Endothelial cell of umbilical vein (primary cell): ENCODE measurements at regions not wholly inside any gene's neighbourhood (a gene's known extent, or its start where the extent isn't known, plus 50 kb on each side); places are given as distances from the start of the nearest gene placed in this dataset.

Source experiments
- BruUV-seq: library from RNA; stranded (reverse); fragments of 400-500 nt; replicated peaks from 2 replicates; lab custom pipeline; 2021; lab: Mats Ljungman, UMichigan
- CTCF ChIA-PET: fragments of 300-600, 350-600 bp; sonication (Branson Sonifier 250); formaldehyde crosslinking; loops from one replicate; lab custom pipeline; 2021; ENCODE audit warnings: antibody characterized with exemption, inconsistent platforms; lab: Charles Lee
- POLR2A ChIA-PET: fragments of 300-600, 350-600 bp; sonication (Branson Sonifier 250); formaldehyde crosslinking; loops from one replicate; lab custom pipeline; 2021; ENCODE audit warnings: antibody characterized with exemption, inconsistent platforms; lab: Charles Lee
- DNase-seq: peaks from one replicate; pipeline ENCODE4 v3.0.0-alpha.2; 2011; ENCODE audit warnings: low read depth, low spot score
- FAIRE-seq: peaks from 2 replicates; lab custom pipeline; 2011; peaks lifted over from hg19 to GRCh38; lab: Jason Lieb, UNC
- H2AFZ ChIP-seq: 2 replicates; pipeline ENCODE4 v1.6.0; 2012; ENCODE audit warnings: low read depth, low read length, control low read depth, inconsistent platforms
- H3K27ac ChIP-seq: 2 replicates; pipeline ENCODE4 v1.5.1; 2011; ENCODE audit warnings: low read depth, mild to moderate bottlenecking, control low read depth, low read length, moderate library complexity; ENCODE audit not compliant: insufficient read depth
- H3K27me3 ChIP-seq, 2 experiments: 2 replicates each; pipeline versions ENCODE4 v1.6.0 to v1.6.1; 2011; ENCODE audit warnings: low read length in 2 of 2, mixed read lengths in 1 of 2; ENCODE audit not compliant: control insufficient read depth in 2 of 2, insufficient read depth in 2 of 2
- H3K36me3 ChIP-seq, 2 experiments: 2 replicates in 1 of 2; 3 replicates in 1 of 2; pipeline ENCODE4 v1.5.1; 2011; ENCODE audit warnings: low read length in 2 of 2, mild to moderate bottlenecking in 1 of 2, moderate library complexity in 1 of 2; ENCODE audit not compliant: control insufficient read depth in 2 of 2, insufficient read depth in 2 of 2; ENCODE audit errors: extremely low read depth in 1 of 2
- H3K4me1 ChIP-seq: 3 replicates; pipeline ENCODE4 v1.5.1; 2011; ENCODE audit warnings: mild to moderate bottlenecking, low read length; ENCODE audit not compliant: control insufficient read depth, insufficient read depth; ENCODE audit errors: extremely low read depth
- H3K4me2 ChIP-seq: 2 replicates; pipeline ENCODE4 v1.6.1; 2011; ENCODE audit warnings: low read length, control low read depth, mixed read lengths; ENCODE audit not compliant: insufficient read depth
- H3K4me3 ChIP-seq, 3 experiments: fragments of 200-600 bp in 1 of 3; sonication (generic), shearing (Covaris generic) in 1 of 3; replicated peaks in 1 of 3; 2 replicates each; pipeline ENCODE4 v1.5.1; 2011 to 2016; ENCODE audit warnings: control low read depth in 3 of 3, low read length in 3 of 3, mild to moderate bottlenecking in 2 of 3, inconsistent platforms in 1 of 3, low read depth in 1 of 3, moderate library complexity in 1 of 3; ENCODE audit not compliant: insufficient read depth in 1 of 3
- H3K79me2 ChIP-seq: 2 replicates; pipeline ENCODE4 v1.6.0; 2012; ENCODE audit warnings: low read length, inconsistent platforms; ENCODE audit not compliant: control insufficient read depth, insufficient read depth
- H3K9ac ChIP-seq: replicated peaks from 2 replicates; pipeline ENCODE3; 2011; ENCODE audit warnings: low read length, control low read depth; ENCODE audit not compliant: insufficient read depth; ENCODE audit errors: extremely low read depth
- H3K9me1 ChIP-seq: replicated peaks from 3 replicates; pipeline ENCODE4 v1.6.0; 2011; ENCODE audit warnings: mild to moderate bottlenecking, low read length; ENCODE audit not compliant: control insufficient read depth, insufficient read depth; ENCODE audit errors: extremely low read depth
- H3K9me3 ChIP-seq: replicated peaks from 2 replicates; pipeline ENCODE4 v1.5.1; 2012; ENCODE audit warnings: low read length, inconsistent platforms; ENCODE audit not compliant: control insufficient read depth, insufficient read depth
- H4K20me1 ChIP-seq: replicated peaks from 2 replicates; pipeline ENCODE3; 2011; ENCODE audit warnings: mild to moderate bottlenecking, low read length; ENCODE audit not compliant: control insufficient read depth, insufficient read depth; ENCODE audit errors: extremely low read depth
- CTCF ChIP-seq, 2 donors: IDR thresholded peaks; 1 replicate in 1 of 2; 2 replicates in 1 of 2; pipeline ENCODE4 v1.5.1; 2011; ENCODE audit warnings: low read length in 2 of 2, mild to moderate bottlenecking in 2 of 2, moderate library complexity in 2 of 2, control low read depth in 1 of 2, inconsistent platforms in 1 of 2, low read depth in 1 of 2; ENCODE audit not compliant: insufficient read depth in 1 of 2; ENCODE audit errors: extremely low read depth in 1 of 2
- EZH2 ChIP-seq: IDR thresholded peaks from 2 replicates; pipeline ENCODE4 v1.6.1; 2012; ENCODE audit warnings: borderline replicate concordance, low read depth, mild to moderate bottlenecking, moderate library complexity, low read length, inconsistent platforms; ENCODE audit not compliant: severe bottlenecking
- FOS ChIP-seq: IDR thresholded peaks from 2 replicates; pipeline ENCODE4 v1.6.1; 2011; ENCODE audit warnings: mild to moderate bottlenecking, low read length, moderate library complexity, borderline replicate concordance; ENCODE audit not compliant: insufficient read depth
- GATA2 ChIP-seq: IDR thresholded peaks from 2 replicates; pipeline ENCODE4 v1.7.0; 2011; ENCODE audit warnings: low read depth, mild to moderate bottlenecking, moderate library complexity, mixed read lengths, low read length; ENCODE audit not compliant: insufficient read length, insufficient read depth
- JUN ChIP-seq: IDR thresholded peaks from 2 replicates; pipeline ENCODE4 v1.6.1; 2011; ENCODE audit warnings: borderline replicate concordance, low read depth; ENCODE audit not compliant: insufficient read length, insufficient read depth
- MAX ChIP-seq: IDR thresholded peaks from 2 replicates; pipeline ENCODE4 v1.6.1; 2011; ENCODE audit not compliant: insufficient read depth, insufficient read length
- MYC ChIP-seq: IDR thresholded peaks from one replicate; pipeline ENCODE4 v1.6.1; 2011; ENCODE audit warnings: mild to moderate bottlenecking, low read depth, low read length
- POLR2A ChIP-seq: IDR thresholded peaks from 2 replicates; pipeline ENCODE4 v1.6.1; 2012; ENCODE audit warnings: low read depth, mild to moderate bottlenecking, control low read depth, low read length
- POLR2AphosphoS5 ChIP-seq: IDR thresholded peaks from 2 replicates; pipeline ENCODE4 v1.6.1; 2012; ENCODE audit warnings: low read depth, mild to moderate bottlenecking, control low read depth, low read length, moderate library complexity; ENCODE audit not compliant: insufficient read depth
- dilution Hi-C: fragments of 300-500 bp; cut with MboI; formaldehyde crosslinking; loops from one replicate; pipeline ENCODE4 v1.15.0; 2019; ENCODE audit warnings: low sequenced_read_pairs; ENCODE audit not compliant: extremely low pct_ligation_motif_present
- intact Hi-C: fragments of 100-400 bp; cut with micrococcal nuclease; formaldehyde crosslinking; loops from one replicate; pipeline ENCODE4 v1.10.0; 2022

DNA sequence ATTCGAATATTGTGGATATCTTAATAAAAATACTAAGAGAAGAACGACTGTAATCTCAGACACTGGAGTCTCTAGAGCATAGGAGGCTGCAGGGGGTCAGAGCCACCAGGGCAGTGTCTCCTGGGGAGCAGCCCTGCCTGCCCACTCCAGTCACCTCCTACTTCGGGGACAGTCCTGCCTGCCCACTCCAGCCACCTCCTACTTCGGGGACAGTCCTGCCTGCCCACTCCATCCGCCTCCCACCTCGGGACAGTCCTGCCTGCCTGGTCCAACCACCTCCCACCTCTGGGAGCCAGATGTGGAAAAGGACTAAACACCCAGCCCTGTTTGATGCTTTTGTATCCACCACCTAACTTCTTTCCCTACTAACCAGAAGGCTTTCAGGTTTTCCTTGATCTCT, 350.1 kb upstream of the SMIM21 start:
- TF ChIP-seq POLR2A (no peak), GATA2 (no peak), CTCF (IDR thresholded peaks at IDR 0.05; ENCODE audit: extremely low read depth in 1 of 2, insufficient read depth in 1 of 2, low read depth in 1 of 2, low read length in 2 of 2) (no peak), FOS (no peak), EZH2 (no peak), MYC (no peak), JUN (no peak), MAX (no peak), POLR2AphosphoS5 (no peak)
- BruUV-seq: no TSS peak
- ChIA-PET CTCF (no interaction called here), POLR2A (no interaction called here)
- H3K9ac ChIP-seq: no peak overlapping the region
- no peaks in the 10 kb centered on the region for H4K20me1 ChIP-seq
- dilution Hi-C loops: no loop called here
- no peaks in the 10 kb centered on the region for H3K36me3 ChIP-seq
- no peak overlapping the region for H3K27ac ChIP-seq
- H3K27me3 ChIP-seq: no peaks in the 10 kb centered on the region
- H2AFZ ChIP-seq: no peak overlapping the region
- intact Hi-C loops: no loop called here
- no peaks in the 10 kb centered on the region for H3K4me1 ChIP-seq
- FAIRE-seq (no peak), DNase-seq (no peak)
- peaks cover 8% of the 10 kb centered on the region for H3K9me3 ChIP-seq
- H3K4me2 ChIP-seq: no peak overlapping the region
- no peak overlapping the region for H3K4me3 ChIP-seq
- H3K79me2 ChIP-seq: no peaks in the 10 kb centered on the region
- no peaks in the 10 kb centered on the region for H3K9me1 ChIP-seq
